Endothelial cell (in vitro differentiated cells): ENCODE measurements at regions not wholly inside any gene's neighbourhood (a gene's known extent, or its start where the extent isn't known, plus 50 kb on each side); places are given as distances from the start of the nearest gene placed in this dataset.

ENCODE experiments used
- DNase-seq: peaks from one replicate; pipeline ENCODE4 v3.0.0; 2021; ENCODE audit warnings: low spot score
- H3K27ac Mint-ChIP-seq: one replicate; pipeline ENCODE4 v1.8.0; 2021; ENCODE audit warnings: mixed read lengths, inconsistent platforms; ENCODE audit not compliant: unreplicated experiment
- H3K27me3 Mint-ChIP-seq: one replicate; pipeline ENCODE4 v1.8.0; 2021; ENCODE audit warnings: mild to moderate bottlenecking, moderate library complexity, mixed read lengths, inconsistent platforms; ENCODE audit not compliant: unreplicated experiment
- H3K36me3 Mint-ChIP-seq: one replicate; pipeline ENCODE4 v1.8.0; 2021; ENCODE audit warnings: mild to moderate bottlenecking, low read depth, mixed read lengths, inconsistent platforms; ENCODE audit not compliant: unreplicated experiment
- H3K4me1 Mint-ChIP-seq: one replicate; pipeline ENCODE4 v1.8.0; 2021; ENCODE audit warnings: mild to moderate bottlenecking, mixed read lengths, inconsistent platforms; ENCODE audit not compliant: unreplicated experiment
- H3K4me3 Mint-ChIP-seq: one replicate; pipeline ENCODE4 v1.8.0; 2021; ENCODE audit warnings: mild to moderate bottlenecking, mixed read lengths, inconsistent platforms; ENCODE audit not compliant: unreplicated experiment
- H3K9me3 Mint-ChIP-seq: one replicate; pipeline ENCODE4 v1.8.0; 2021; ENCODE audit warnings: mixed read lengths, inconsistent platforms; ENCODE audit not compliant: unreplicated experiment
- TF ChIP-seq, protein P1 (sequence below): fragments of 200-600 bp; sonication (generic); IDR thresholded peaks from one replicate; pipeline ENCODE4 v1.5.0; 2021; ENCODE audit warnings: antibody characterized with exemption; ENCODE audit not compliant: unreplicated experiment

- Mint-ChIP-seq H3K9me3 (no peaks in the 10 kb centered on the region), H3K4me1 (peaks cover 5% of the 10 kb centered on the region), H3K27ac (no peak overlapping the region), H3K36me3 (no peaks in the 10 kb centered on the region), H3K4me3 (no peak overlapping the region), H3K27me3 (peaks cover 1% of the 10 kb centered on the region)
- DNase-seq: no peak
- TF ChIP-seq, protein P1, sequence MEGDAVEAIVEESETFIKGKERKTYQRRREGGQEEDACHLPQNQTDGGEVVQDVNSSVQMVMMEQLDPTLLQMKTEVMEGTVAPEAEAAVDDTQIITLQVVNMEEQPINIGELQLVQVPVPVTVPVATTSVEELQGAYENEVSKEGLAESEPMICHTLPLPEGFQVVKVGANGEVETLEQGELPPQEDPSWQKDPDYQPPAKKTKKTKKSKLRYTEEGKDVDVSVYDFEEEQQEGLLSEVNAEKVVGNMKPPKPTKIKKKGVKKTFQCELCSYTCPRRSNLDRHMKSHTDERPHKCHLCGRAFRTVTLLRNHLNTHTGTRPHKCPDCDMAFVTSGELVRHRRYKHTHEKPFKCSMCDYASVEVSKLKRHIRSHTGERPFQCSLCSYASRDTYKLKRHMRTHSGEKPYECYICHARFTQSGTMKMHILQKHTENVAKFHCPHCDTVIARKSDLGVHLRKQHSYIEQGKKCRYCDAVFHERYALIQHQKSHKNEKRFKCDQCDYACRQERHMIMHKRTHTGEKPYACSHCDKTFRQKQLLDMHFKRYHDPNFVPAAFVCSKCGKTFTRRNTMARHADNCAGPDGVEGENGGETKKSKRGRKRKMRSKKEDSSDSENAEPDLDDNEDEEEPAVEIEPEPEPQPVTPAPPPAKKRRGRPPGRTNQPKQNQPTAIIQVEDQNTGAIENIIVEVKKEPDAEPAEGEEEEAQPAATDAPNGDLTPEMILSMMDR: no peak
Observed at GRCh38 chr3:74442683-74443082, 171.8 kb downstream of the CNTN3 start.

- TF ChIP-seq, protein P1: no peak
- H3K9me3 Mint-ChIP-seq: no peaks in the 10 kb centered on the region
- H3K36me3 Mint-ChIP-seq: no peaks in the 10 kb centered on the region
Observed at GRCh38 chr3:74442068-74442467, 172.4 kb downstream of the CNTN3 start.

DNA sequence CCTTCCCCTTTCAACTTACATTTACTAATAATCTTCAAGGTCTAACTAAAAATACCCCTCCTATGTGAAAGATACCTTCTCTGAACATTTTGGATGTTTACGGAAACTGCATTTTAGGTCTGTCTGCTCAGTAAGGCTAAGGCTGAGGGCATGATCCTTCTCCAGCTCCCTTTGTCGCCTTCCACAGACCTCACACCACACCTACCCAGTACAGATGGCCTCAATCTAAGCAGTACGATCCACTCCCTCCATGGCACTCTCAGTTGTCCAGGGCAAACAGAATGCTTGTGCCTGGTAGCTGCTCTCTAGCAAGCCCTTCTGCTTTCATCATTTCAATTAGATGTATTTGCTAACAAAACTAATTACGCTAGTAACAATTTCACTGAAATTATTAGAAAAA is 178.3 kb downstream of the CNTN3 start:
- TF ChIP-seq, protein P1: no peak
- H3K36me3 Mint-ChIP-seq: no peaks in the 10 kb centered on the region
- no peak overlapping the region for H3K27ac Mint-ChIP-seq
- no peaks in the 10 kb centered on the region for H3K9me3 Mint-ChIP-seq
- no peaks in the 10 kb centered on the region for H3K4me1 Mint-ChIP-seq
- H3K27me3 Mint-ChIP-seq: no peaks in the 10 kb centered on the region
- no peak overlapping the region for H3K4me3 Mint-ChIP-seq
- no peak for DNase-seq

More at GRCh38 chr3:74442068-74442467, 172.4 kb downstream of the CNTN3 start:
- H3K27me3 Mint-ChIP-seq: peaks cover 1% of the 10 kb centered on the region
- no peak overlapping the region for H3K4me3 Mint-ChIP-seq
- H3K4me1 Mint-ChIP-seq: peaks cover 3% of the 10 kb centered on the region
- H3K27ac Mint-ChIP-seq: no peak overlapping the region
- DNase-seq: no peak

DNA sequence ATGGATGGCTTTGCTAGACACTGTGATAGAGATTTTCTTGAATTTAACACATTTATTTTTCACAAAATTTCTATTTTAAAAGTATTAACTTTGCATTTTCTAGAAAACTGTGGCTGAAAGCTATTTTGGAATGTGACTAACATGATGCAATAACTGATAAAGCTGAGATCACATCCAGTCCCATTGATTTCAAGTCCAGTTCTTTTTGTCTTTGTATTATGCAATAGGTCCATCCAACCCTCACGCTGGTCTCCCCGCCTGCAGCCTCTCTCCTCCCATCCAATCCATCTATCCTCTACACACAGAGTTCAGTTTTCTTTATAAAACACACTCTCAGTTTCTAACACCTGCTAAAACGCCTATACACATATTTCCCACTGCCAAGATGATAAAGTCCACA is 178.8 kb downstream of the CNTN3 start:
- Mint-ChIP-seq H3K27me3 (no peaks in the 10 kb centered on the region), H3K4me3 (no peak overlapping the region), H3K9me3 (no peaks in the 10 kb centered on the region), H3K36me3 (no peaks in the 10 kb centered on the region), H3K4me1 (no peaks in the 10 kb centered on the region), H3K27ac (no peak overlapping the region)
- TF ChIP-seq, protein P1: no peak
- no peak for DNase-seq

DNA sequence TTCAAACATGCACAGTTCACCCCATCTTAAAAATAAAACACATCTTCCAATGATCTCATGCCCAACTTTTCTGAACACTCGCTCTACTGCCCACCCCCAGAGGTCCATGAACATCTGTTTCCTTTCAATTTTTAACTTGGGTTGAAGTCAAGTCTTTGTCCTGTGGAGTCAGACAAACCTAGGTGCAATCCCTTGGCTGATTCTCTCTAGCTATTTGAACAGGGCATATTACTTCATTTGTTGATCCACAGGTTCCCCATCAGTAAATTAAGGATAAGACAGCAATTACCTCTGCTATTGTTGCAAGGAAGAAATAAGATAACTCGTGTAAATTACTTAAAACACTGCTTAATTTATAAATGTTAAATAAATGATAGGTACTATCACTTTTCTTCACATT is 180.1 kb downstream of the CNTN3 start:
- Mint-ChIP-seq H3K9me3 (no peaks in the 10 kb centered on the region), H3K4me3 (no peak overlapping the region), H3K36me3 (no peaks in the 10 kb centered on the region), H3K4me1 (no peaks in the 10 kb centered on the region), H3K27me3 (no peaks in the 10 kb centered on the region), H3K27ac (no peak overlapping the region)
- DNase-seq: no peak
- TF ChIP-seq, protein P1: no peak
